NCI-H128 (cell line): ENCODE measurements at regions not wholly inside any gene's neighbourhood (a gene's known extent, or its start where the extent isn't known, plus 50 kb on each side); places are given as distances from the start of the nearest gene placed in this dataset.

Experiments used
- DNase-seq: peaks from one replicate; lab custom pipeline; 2025; ENCODE audit not compliant: unreplicated experiment; lab: John Stamatoyannopoulos, UW

- DNase-seq: no peak
These were observed 532.5 kb upstream of the SLC10A2 start for GRCh38 chr13:103598671-103599070.

GRCh38 chr13:103573446-103573845, 507.2 kb upstream of the SLC10A2 start:
- DNase-seq: no peak

- no peak for DNase-seq
These were observed 502.1 kb upstream of the SLC10A2 start for GRCh38 chr13:103568314-103568713.

- no peak for DNase-seq
These were observed 491.7 kb upstream of the SLC10A2 start for GRCh38 chr13:103557878-103558277.

DNA sequence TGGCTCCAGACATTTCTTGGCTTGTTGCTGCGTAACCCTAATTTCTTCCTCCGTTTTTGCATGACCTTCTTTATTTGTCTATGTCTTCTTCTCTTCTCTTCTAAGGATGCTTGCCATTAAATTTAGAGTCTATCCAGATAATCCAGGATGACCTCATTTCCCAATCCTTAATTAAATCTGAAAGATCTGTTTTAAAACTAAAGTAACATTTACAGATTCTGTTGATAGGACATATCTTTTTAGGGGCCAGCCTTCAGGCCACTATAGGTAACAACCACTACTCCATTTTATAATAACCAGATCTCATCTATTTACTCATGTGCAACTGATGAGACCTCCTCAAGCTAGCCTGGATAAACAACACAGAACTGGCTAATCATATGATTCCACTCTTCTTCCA, 490.5 kb upstream of the SLC10A2 start:
- no peak for DNase-seq

DNA sequence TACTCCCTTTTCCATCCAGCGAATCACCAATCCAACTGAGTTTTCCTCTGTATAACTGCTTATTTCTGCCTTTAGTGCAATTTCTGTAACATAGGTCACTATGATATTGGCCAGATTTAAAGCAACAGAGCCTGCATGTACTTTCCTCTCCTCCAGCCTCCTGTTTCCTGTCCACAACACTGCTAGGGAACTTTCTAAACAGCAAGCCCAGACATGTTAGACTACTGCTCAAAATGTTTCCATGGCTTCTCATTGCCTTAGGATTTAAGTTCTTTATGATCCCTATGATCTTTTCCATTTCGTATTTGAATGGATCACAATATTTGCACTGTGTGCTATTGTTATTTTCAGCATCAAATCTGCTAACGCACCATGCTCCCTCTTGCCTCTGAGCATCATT, 481.7 kb upstream of the SLC10A2 start:
- DNase-seq: no peak

DNA sequence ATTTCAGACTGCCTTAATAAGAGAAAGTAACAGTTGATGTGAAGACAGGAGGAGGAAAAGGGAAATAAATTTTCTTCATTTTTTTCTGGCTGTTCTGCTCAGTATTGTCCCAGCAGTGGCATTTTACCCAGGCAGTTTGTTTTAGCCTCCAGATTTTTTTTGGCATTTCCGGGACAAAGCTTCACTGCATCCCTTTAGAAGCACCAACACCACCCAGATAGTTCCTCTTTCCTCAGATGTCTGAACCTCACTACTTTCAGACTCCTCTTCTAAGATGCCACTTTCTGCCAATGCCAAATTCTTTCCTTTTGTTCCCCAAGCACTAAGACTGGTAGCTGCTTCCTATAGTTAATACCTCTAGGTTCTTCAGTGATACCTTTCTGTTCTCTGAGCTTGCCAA, 480.1 kb upstream of the SLC10A2 start:
- DNase-seq: no peak

- DNase-seq: no peak
These were observed 476.4 kb upstream of the SLC10A2 start for GRCh38 chr13:103542648-103543047.

DNA sequence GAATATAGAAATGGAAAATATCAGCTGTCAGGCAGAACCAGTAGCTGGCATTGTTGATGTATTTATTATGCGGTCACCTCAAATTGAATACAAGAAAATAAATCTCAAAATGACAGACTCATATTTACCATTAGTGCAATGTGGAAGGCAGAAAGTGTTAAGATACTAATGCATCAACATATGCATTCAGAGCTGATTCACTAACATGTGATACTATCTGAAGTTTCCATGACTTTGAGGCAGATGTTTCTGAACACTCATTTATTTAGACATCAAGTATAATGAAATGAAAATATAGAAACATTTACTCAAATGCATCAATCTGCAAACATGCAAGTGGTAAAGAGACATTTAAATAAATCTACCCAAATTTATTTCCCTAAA, 474.2 kb upstream of the SLC10A2 start:
- no peak for DNase-seq

GRCh38 chr13:103539721-103540381, 473.6 kb upstream of the SLC10A2 start:
- DNase-seq: no peak

DNA sequence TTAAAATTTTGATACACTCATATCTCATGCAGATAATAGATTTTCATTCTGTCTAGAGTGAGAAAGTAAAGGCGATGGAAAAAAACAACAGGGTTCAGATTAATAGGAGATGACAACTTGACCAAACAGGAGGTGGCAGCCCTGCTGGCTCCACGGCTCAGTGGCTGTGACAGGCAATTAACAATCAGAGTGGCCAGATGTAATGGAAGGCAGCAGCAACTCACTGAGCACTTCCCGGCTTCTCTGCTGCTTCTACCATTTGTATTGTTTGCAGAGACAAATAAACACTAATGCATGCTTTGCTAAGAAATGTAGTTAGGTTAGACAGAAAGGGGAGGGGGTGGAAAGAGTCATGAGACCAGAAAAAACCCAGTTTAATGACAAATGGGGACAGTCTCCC, 473.0 kb upstream of the SLC10A2 start:
- peak; percentile 75 for DNase-seq

DNA sequence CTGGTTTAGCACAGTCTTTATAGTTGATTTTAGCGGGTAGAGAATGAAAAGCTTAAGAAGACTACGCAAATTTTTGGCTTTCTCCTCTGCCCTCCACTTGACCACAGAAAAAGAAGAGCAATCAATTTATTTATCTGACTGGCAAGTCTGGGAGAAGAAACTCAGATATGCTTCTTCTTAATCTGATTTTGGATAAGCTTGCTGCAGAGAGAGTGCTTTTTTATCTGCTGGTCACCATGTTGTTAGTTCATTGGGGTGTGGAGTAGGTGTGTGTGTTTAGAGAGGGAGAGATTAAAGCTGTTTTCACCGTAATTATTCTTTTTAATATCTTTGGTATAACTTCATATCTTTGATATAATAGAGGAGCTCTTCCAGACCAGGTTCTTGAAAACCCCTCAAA, 471.4 kb upstream of the SLC10A2 start:
- DNase-seq: no peak

GRCh38 chr13:103531278-103531677, 465.1 kb upstream of the SLC10A2 start:
- no peak for DNase-seq

DNA sequence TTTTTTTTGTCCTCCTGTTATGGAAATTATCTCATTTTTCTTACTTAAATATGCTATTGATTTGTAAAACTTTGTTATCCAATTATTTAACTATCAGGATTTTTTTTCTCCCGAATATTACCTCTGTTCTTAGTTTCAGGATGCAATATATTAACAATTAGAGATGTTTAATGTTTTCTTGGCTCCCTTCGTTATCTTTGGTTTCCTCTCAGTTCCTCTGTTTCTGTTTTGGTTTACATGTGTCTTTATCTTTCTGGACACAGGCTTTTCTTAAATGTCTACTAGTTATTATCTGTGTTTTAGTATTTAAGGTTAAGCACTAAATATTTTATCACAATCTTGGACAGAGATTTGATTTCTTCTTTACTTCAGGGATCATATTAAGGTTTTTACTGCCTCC, 462.2 kb upstream of the SLC10A2 start:
- no peak for DNase-seq

- no peak for DNase-seq
These were observed 459.3 kb upstream of the SLC10A2 start for GRCh38 chr13:103525530-103525929.

DNA sequence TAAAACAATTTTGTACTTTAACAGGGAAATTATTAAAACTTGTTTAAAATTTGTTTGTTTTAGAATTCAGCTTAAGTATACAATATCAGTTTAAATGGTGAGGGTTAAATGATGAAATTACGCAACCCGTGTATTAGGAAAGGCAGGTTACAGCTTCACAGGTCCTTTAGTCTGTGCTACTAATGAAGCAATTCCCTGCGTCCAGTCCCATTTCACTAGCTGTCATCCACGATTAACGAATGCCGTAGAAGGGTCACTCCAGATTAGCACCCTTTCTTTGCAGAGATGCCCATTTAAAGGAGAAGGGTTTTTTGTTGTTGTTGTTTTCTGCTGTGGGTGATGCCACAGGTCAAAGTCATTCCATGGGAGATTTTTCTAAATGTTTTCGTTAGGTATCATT, 457.6 kb upstream of the SLC10A2 start:
- no peak for DNase-seq

DNA sequence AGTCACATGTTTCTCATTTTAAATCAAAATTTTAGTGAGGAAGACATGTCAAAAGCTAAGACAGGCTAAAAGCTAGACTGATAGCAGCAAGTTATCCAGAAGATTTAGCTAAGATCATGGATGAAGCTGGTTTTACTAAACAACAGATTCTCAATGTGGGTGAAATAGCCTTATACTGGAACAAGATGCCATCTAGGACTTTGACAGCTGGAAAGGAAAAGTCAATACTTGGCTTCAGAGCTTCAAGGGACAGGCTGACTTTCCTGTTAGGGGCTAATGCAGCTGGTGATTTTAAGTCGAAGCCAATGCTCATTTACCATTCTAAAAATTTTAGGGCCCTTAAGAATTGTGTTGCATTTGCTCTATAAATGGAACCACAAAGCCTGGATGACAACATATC, 455.3 kb upstream of the SLC10A2 start:
- no peak for DNase-seq

DNA sequence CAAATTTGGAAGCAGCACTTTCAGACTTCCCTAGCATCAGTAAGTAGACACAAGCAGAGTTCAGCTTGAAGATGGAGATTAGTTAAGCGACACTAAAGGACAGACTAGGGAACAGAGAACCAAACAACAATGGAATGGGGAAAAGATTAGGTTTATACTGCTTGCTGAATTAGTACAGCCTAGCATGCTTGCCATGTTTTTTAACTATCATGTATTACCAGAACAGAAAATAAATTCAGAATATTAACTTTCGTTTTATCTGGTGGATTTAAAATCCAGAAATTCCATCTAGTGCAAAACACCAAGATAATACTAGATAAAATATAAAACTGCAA, 451.5 kb upstream of the SLC10A2 start:
- no peak for DNase-seq

DNA sequence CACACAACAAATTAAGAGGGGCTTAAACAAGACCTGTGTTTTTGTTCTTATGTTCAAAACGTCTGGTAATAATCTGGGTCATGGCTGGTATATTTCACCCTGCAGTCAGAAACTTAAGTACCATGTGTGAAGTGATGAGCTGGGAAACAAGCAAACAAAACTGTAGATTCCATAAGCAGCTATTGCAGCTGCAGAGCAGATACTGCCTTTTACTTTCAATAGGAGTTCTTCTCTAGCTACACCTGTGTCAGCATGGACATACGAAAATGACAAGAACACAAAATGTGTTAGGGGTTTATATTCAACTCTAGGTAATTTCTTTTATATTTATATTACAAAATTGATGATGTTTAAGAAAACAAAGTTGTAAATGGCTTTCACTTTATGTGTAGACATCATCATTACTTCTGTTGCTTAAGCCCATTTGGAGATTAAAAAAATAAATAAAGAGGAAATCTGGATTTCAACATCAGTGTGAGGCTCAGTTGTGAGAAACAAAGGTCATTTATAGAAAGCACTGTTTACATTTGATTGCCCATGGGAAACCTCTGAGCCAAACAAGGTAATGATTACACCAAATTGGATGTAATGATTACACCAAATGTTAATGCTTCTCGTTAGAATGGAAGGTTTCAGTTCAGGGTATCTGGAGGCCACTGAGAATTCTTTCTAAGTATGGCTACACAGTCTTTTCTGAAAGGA, 451.0 kb upstream of the SLC10A2 start:
- DNase-seq: no peak

DNA sequence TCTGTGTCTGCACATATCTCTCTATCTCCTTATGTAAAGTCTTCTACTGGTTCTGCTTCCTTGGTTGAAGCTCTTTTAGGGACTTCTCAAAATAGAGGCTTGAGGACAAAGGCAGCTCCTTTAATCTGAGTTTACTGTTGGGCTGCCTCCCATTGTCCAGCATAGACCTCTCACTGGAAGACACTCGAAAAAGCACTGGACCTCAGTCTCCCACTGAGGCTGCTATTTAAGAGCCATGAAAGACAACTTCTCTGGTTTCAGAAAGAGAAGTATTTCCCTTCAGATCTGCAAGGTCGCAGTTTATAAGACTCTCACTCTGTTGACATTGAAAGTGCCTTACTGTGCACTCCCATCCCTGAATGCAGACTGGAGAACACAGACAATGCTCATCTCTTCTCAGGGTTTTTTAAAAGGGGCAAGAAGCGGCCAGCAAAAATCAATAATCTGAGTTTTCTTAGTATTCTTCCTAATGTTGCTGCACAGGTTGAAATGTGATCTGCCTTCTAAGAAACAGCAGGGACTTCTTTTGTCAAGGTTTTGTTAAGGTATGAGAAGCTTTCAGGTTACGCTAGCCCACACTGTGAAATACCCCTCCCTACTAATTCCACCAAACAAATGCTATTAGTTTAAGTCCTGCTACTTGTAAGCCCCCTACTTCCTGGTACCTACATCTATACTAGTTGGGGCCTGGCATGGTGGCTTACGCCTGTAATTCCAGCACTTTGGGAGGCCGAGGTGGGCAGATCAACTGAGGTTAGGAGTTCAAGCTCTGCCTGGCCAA, 450.0 kb upstream of the SLC10A2 start:
- DNase-seq: no peak

- DNase-seq: no peak
These were observed 449.2 kb upstream of the SLC10A2 start for GRCh38 chr13:103515410-103515809.

- DNase-seq: no peak
These were observed 448.4 kb upstream of the SLC10A2 start for GRCh38 chr13:103514619-103515018.
